Mesothelial cell of epicardium (in vitro differentiated cells): ENCODE measurements at regions not wholly inside any gene's neighbourhood (a gene's known extent, or its start where the extent isn't known, plus 50 kb on each side); places are given as distances from the start of the nearest gene placed in this dataset.

Experiments used
- DNase-seq, 2 experiments: peaks; one replicate each; pipeline ENCODE4 v3.0.0; 2021; ENCODE audit warnings: low spot score in 2 of 2; ENCODE audit not compliant: unreplicated experiment in 2 of 2
- H3K27ac Mint-ChIP-seq: 2 replicates; pipeline ENCODE4 v1.8.0; 2021; ENCODE audit warnings: mixed read lengths
- H3K27me3 Mint-ChIP-seq: 2 replicates; pipeline ENCODE4 v1.8.0; 2021; ENCODE audit warnings: low read depth, mixed read lengths
- H3K36me3 Mint-ChIP-seq: 2 replicates; pipeline ENCODE4 v1.8.0; 2021; ENCODE audit warnings: mixed read lengths
- H3K4me1 Mint-ChIP-seq: 2 replicates; pipeline ENCODE4 v1.8.0; 2021; ENCODE audit warnings: mixed read lengths
- H3K4me3 Mint-ChIP-seq: 2 replicates; pipeline ENCODE4 v1.8.0; 2021; ENCODE audit warnings: mild to moderate bottlenecking, moderate library complexity, mixed read lengths
- H3K9me3 Mint-ChIP-seq: 2 replicates; pipeline ENCODE4 v1.8.0; 2021; ENCODE audit warnings: mixed read lengths
- TF ChIP-seq, protein P1 (sequence below): fragments of 200-600 bp; sonication (generic); IDR thresholded peaks from one replicate; pipeline ENCODE4 v1.5.0; 2021; ENCODE audit warnings: antibody characterized with exemption; ENCODE audit not compliant: unreplicated experiment

DNA sequence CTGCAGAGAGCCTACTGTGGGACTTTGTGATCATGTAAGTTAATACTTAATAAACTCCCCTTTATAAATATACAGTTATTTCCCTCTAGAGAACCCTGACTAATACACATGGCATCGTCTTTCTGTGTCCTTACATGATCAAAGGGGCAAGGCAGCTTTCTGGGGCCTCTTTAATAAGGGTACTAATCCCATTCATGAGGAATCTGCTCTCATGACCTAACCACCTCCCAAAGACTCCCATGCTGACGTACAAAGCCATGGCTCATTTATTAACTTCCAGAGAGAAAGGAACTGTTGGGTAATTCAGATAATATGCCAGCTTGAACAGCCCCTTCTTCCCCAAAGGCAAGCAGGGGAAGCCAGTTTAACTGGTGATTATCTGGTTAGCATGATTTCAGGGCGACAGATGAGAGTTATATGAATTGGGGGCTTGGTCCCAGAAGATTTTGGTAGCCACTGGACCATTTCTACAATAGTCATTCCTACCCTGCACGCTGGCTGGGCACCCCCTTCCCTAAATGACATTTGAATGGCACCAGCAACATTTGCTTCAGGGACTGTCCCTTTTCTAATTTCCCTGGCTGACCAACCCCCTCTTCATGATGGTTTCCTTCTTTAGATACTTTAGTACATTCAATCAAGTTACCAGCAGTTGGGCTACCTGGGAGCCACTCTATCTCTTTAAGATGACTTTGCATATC is 83.6 kb upstream of the C3orf80 start:
- no peak for DNase-seq
- Mint-ChIP-seq H3K36me3 (no peaks in the 10 kb centered on the region), H3K27ac (no peak overlapping the region), H3K4me1 (no peaks in the 10 kb centered on the region), H3K4me3 (no peak overlapping the region), H3K9me3 (peaks cover 14% of the 10 kb centered on the region), H3K27me3 (no peaks in the 10 kb centered on the region)
- TF ChIP-seq, protein P1, sequence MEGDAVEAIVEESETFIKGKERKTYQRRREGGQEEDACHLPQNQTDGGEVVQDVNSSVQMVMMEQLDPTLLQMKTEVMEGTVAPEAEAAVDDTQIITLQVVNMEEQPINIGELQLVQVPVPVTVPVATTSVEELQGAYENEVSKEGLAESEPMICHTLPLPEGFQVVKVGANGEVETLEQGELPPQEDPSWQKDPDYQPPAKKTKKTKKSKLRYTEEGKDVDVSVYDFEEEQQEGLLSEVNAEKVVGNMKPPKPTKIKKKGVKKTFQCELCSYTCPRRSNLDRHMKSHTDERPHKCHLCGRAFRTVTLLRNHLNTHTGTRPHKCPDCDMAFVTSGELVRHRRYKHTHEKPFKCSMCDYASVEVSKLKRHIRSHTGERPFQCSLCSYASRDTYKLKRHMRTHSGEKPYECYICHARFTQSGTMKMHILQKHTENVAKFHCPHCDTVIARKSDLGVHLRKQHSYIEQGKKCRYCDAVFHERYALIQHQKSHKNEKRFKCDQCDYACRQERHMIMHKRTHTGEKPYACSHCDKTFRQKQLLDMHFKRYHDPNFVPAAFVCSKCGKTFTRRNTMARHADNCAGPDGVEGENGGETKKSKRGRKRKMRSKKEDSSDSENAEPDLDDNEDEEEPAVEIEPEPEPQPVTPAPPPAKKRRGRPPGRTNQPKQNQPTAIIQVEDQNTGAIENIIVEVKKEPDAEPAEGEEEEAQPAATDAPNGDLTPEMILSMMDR = no peak

DNA sequence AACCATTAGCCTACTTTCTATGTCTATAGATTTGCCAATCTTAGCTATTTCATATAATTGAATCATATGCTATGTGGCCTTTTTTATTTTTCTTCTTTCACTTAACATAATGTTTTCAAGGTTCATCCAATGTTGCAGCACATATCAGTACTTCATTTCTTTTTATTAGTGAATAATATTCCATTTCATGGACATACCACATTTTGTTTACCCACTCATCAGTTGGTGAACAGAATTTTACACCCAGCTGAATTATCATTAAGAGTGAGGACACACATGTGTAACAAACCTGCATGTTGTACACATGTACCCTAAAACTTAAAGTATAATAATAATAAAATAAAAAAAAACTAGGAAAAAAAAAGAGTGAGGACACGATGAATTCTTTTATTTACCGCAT is 81.7 kb upstream of the C3orf80 start:
- H3K4me1 Mint-ChIP-seq = no peaks in the 10 kb centered on the region
- no peak overlapping the region for H3K27ac Mint-ChIP-seq
- H3K27me3 Mint-ChIP-seq = no peaks in the 10 kb centered on the region
- no peak overlapping the region for H3K4me3 Mint-ChIP-seq
- peaks cover 20% of the 10 kb centered on the region for H3K9me3 Mint-ChIP-seq
- TF ChIP-seq, protein P1 = no peak
- DNase-seq = no peak
- no peaks in the 10 kb centered on the region for H3K36me3 Mint-ChIP-seq

DNA sequence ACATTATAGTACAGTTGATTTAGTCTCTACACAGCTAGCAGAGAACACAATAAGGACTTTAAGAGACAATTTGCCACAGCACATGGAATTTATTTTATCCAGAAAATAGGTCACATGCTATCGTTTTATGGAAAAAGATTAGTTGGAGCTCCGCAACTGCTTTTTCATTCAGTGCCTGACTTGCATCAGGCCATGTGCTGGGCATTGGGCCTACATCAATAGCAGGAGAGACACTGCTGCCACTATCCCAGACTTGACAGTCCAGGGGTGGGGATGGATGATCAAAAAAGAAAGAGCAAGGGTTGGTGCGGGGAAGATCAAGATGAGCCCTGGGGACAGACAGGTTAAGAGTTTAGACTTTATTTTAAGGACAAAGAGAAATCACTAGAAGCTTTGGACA is 75.2 kb upstream of the C3orf80 start:
- H3K4me3 Mint-ChIP-seq = no peak overlapping the region
- no peaks in the 10 kb centered on the region for H3K36me3 Mint-ChIP-seq
- no peak overlapping the region for H3K27ac Mint-ChIP-seq
- peaks cover 6% of the 10 kb centered on the region for H3K9me3 Mint-ChIP-seq
- H3K27me3 Mint-ChIP-seq = peaks cover 6% of the 10 kb centered on the region
- no peak for DNase-seq
- H3K4me1 Mint-ChIP-seq = no peaks in the 10 kb centered on the region
- TF ChIP-seq, protein P1 = no peak

DNA sequence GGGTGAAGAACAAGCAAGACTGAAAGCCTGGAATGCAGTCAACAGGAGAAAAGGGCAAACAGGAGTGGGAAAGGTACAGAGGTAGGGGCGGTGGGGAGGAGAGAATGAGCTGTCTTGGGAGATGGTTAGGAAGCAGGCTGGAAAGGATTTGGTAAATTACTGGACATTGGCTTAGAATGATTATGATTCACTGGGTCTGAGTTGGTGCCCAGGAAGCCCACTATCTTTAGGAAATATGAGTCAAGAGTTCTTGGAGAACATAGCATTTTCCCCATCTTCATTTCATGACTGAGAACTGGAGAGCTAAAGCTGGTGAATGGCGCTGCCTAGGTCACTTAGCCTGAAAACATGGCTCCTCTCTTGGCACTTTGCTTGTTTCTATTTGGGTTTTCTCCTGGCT is 74.7 kb upstream of the C3orf80 start:
- no peak overlapping the region for H3K4me3 Mint-ChIP-seq
- H3K27me3 Mint-ChIP-seq = peaks cover 6% of the 10 kb centered on the region
- H3K9me3 Mint-ChIP-seq = peaks cover 6% of the 10 kb centered on the region
- no peak overlapping the region for H3K27ac Mint-ChIP-seq
- no peak for DNase-seq
- H3K4me1 Mint-ChIP-seq = no peaks in the 10 kb centered on the region
- no peaks in the 10 kb centered on the region for H3K36me3 Mint-ChIP-seq
- TF ChIP-seq, protein P1 = no peak

DNA sequence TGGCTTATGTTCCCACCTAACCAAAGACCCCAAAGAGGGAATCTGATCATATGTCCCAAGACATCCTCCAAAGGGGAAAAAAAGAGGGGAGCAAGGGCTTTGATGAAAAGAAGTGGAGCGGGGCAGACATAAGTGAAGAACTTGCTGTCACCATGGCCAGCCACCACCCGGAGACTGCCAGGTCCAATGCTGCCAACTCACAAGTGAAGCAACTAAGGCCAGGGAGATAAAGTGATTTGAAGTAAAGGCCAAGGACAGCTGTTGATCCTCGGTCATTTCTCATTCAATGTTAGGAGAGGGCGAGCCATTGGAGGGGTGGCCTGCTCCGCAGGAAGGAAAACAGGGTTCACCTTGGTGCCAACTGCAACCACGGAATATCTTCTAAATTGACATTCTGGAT is 72.6 kb upstream of the C3orf80 start:
- H3K27ac Mint-ChIP-seq = no peak overlapping the region
- H3K9me3 Mint-ChIP-seq = peaks cover 1% of the 10 kb centered on the region
- H3K4me3 Mint-ChIP-seq = no peak overlapping the region
- H3K27me3 Mint-ChIP-seq = peaks cover 8% of the 10 kb centered on the region
- no peak for DNase-seq
- no peaks in the 10 kb centered on the region for H3K4me1 Mint-ChIP-seq
- H3K36me3 Mint-ChIP-seq = no peaks in the 10 kb centered on the region
- TF ChIP-seq, protein P1 = no peak

DNA sequence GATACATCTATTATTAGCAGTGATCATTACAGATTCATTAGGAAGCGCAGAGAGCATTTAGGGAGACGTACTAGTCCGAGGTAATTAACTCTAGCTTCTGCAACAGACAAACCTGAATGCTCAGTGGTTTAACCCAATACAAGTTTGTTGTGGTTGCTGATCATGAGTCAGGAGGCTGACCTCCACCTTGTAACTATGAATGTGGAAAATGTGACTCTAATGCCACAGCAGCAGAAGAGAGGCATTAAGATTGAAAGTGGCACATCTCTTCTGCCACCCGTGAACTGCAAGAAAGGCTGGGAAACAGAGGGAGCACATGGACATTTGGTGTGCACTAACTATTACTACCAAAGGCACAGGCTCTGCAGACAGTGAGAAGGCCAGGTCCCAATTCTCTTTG is 71.2 kb upstream of the C3orf80 start:
- Mint-ChIP-seq H3K9me3 (no peaks in the 10 kb centered on the region), H3K4me1 (no peaks in the 10 kb centered on the region), H3K27me3 (peaks cover 8% of the 10 kb centered on the region), H3K4me3 (no peak overlapping the region), H3K36me3 (no peaks in the 10 kb centered on the region), H3K27ac (no peak overlapping the region)
- TF ChIP-seq, protein P1 = no peak
- no peak for DNase-seq
